Activated CD4-positive, alpha-beta T cell treated with anti-CD3 and anti-CD28 coated beads for 48 hours (primary cell): ENCODE measurements at regions not wholly inside any gene's neighbourhood (a gene's known extent, or its start where the extent isn't known, plus 50 kb on each side); places are given as distances from the start of the nearest gene placed in this dataset.
"Not testable (repeated sequence)": the region's sequence is repeated elsewhere in the genome, so short reads cannot be mapped to it uniquely, and the experiment has no call there.

Experiments
- DNase-seq: peaks from one replicate; pipeline ENCODE4 v3.0.0-alpha.2; 2020

GRCh38 chr2:16250056-16250425 lies 309.7 kb downstream of the MYCN start:
- DNase-seq: no peak

- no peak for DNase-seq
Observed at GRCh38 chr2:16249246-16250055, 309.1 kb downstream of the MYCN start.

GRCh38 chr2:16248571-16249105 lies 308.3 kb downstream of the MYCN start:
- no peak for DNase-seq

- DNase-seq: no peak
Observed at GRCh38 chr2:16247326-16248122, 307.2 kb downstream of the MYCN start.

- DNase-seq: no peak
Observed at GRCh38 chr2:16246911-16247310, 306.6 kb downstream of the MYCN start.

GRCh38 chr2:16246281-16246850 lies 306.0 kb downstream of the MYCN start:
- no peak for DNase-seq

- no peak for DNase-seq
Observed at GRCh38 chr2:16245481-16246054, 305.2 kb downstream of the MYCN start.

- DNase-seq: no peak
Observed at GRCh38 chr2:16244966-16245320, 304.6 kb downstream of the MYCN start.

- no peak for DNase-seq
Observed at GRCh38 chr2:16244153-16244965, 304.0 kb downstream of the MYCN start.

GRCh38 chr2:16243411-16243996 lies 303.2 kb downstream of the MYCN start:
- no peak for DNase-seq

- no peak for DNase-seq
Observed at GRCh38 chr2:16242906-16243305, 302.6 kb downstream of the MYCN start.

GRCh38 chr2:16241166-16242160 lies 301.1 kb downstream of the MYCN start:
- DNase-seq: no peak

- DNase-seq: no peak
Observed at GRCh38 chr2:16240402-16240801, 300.1 kb downstream of the MYCN start.

- no peak for DNase-seq
Observed at GRCh38 chr2:16239296-16239850, 299.0 kb downstream of the MYCN start.

- no peak for DNase-seq
Observed at GRCh38 chr2:16238786-16239185, 298.4 kb downstream of the MYCN start.

GRCh38 chr2:16238001-16238761 lies 297.8 kb downstream of the MYCN start:
- no peak for DNase-seq

GRCh38 chr2:16235747-16236146 lies 295.4 kb downstream of the MYCN start:
- no peak for DNase-seq

- not testable (repeated sequence) for DNase-seq
Observed at GRCh38 chr2:16235291-16235690, 294.9 kb downstream of the MYCN start.

- no peak for DNase-seq
Observed at GRCh38 chr2:16228951-16229350, 288.6 kb downstream of the MYCN start.

- DNase-seq: no peak
Observed at GRCh38 chr2:16228471-16228870, 288.1 kb downstream of the MYCN start.
